ENCODE measurements at regions not wholly inside any gene's neighbourhood (a gene's known extent, or its start where the extent isn't known, plus 50 kb on each side); places are given as distances from the start of the nearest gene placed in this dataset.
"Not testable (repeated sequence)": the region's sequence is repeated elsewhere in the genome, so short reads cannot be mapped to it uniquely, and the experiment has no call there.

DNA sequence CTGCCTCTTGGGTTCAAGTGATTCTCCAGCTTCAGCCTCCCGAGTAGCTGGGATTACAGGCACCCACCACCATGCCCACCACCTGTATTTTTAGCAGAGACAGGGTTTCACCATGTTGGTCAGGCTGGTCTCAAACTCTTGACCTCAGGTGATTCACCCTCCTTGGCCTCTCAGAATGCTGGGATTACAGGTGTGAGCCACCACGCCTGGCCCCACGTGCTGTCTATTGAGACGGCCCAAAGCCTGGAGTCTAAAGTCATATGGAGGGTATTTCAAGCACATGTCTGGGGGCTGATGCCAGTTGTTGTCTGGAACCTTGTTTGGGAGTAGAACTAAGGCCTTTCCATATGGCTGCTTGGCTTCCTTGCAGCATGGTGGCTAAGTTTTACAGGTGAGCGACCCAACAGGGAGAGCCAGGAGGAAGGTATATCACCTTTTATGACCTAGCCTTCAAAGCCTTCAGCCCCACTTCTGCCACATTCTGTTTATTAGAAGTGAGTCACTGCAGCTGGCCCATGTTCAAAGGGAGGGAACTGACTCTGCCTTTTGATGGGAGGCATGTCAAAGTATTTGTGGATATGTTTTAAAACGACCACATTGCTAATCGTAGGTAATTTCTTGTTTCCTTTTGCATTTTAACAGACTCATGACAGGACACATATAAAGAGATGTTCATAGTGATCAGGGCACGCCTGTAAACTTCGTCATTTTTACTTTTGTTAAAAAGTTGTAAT lies 105.3 kb upstream of the GOLGA6L4 start:
- not testable (repeated sequence) for H3K27ac ChIP-seq (ENCODE audit: low read depth, low read length); H3K27me3 ChIP-seq (ENCODE audit: control insufficient read depth, insufficient read depth, low read length); H3K4me3 ChIP-seq (ENCODE audit: low read length); H3K4me1 ChIP-seq (ENCODE audit: control insufficient read depth, insufficient read depth, low read length); H3K9ac ChIP-seq (ENCODE audit: low read length); H3K36me3 ChIP-seq (ENCODE audit: control insufficient read depth, insufficient read depth, low read length)

DNA sequence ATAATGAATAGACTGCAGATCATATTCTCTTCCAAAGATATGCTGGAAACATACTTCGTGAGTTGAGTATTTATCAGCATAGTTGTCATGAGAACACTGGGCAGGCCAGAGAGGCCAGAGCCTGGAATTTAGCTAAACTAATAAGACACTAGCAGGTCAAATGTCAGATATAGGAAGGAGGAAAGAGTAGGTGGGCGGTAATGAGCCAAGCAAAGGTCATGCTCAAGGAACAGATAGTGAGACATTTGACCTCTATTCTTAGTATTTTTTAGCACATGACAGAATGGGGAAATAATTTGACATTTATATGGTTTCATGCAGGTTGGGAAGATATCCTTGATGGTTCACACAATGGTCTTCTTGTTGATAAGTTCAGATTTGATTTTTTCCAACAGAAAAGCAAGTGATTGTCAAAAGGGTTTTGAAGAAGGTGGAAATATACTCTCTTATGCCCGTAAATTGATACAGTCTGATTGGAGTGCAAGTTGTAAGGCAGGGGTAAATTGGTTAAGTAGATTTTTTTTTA lies 99.6 kb upstream of the GOLGA6L4 start:
- H3K27ac ChIP-seq (ENCODE audit: low read depth, low read length); H3K4me3 ChIP-seq (ENCODE audit: low read length); H3K9ac ChIP-seq (ENCODE audit: low read length): not testable (repeated sequence)

DNA sequence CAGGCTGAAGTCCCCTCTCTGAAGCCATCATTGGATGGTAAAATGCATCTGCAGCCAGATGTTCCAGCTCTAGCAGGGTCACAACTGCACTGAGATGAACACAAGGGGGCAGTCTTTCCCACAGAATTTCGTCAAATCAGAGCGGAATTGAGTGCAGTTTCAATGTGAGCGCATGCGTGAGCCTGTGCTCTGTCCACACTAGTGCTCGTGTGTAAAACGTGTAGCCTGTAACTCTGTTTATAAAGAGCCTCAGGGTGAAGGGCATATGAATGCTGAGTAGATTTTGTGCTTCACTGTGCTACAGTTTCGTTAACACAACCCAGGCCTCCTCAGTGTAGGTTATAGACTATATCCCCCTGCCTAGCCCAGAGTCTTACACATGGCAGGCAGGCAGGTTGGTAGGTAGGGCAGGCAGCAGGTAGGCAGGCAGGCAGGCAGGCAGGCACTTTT lies 92.7 kb upstream of the GOLGA6L4 start:
- no peak overlapping the region for H3K27ac ChIP-seq (ENCODE audit: low read depth, low read length)
- H3K9ac ChIP-seq (ENCODE audit: low read length), result no peak overlapping the region
- H3K4me1 ChIP-seq (ENCODE audit: control insufficient read depth, insufficient read depth, low read length), result peaks cover 2% of the 10 kb centered on the region
- H3K36me3 ChIP-seq (ENCODE audit: control insufficient read depth, insufficient read depth, low read length), result no peaks in the 10 kb centered on the region
- no peak overlapping the region for H3K4me3 ChIP-seq (ENCODE audit: low read length)
- no peaks in the 10 kb centered on the region for H3K27me3 ChIP-seq (ENCODE audit: control insufficient read depth, insufficient read depth, low read length)

More for the DNA sequence above, 99.6 kb upstream of the GOLGA6L4 start:
- not testable (repeated sequence) for H3K36me3 ChIP-seq (ENCODE audit: control insufficient read depth, insufficient read depth, low read length); H3K4me1 ChIP-seq (ENCODE audit: control insufficient read depth, insufficient read depth, low read length); H3K27me3 ChIP-seq (ENCODE audit: control insufficient read depth, insufficient read depth, low read length)

DNA sequence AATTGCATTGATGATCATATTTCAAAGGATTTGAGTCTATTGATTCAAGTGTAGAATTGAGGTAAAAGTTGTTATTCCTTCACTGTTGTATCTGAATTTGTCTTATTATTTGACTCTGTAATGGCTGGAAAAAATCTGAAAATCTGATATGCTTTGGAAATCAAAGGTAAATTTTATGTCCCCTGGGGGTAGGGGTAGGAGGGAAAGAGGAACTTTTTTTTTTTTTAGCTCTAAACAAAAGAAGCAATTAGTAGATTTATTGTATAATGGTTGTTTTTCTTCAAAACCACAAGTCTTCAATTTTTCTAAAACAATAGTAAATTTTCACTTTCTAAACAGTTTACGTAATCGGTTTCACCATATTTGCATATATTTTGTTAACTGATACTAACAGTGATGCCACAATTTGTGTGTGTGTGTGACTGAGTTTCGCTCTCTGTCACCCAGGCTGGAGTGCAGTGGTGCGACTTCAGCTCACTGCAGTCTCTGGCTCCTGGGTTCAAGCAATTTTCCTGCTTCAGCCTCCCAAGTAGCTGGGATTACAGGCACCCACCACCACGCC lies 91.7 kb upstream of the GOLGA6L4 start:
- Histone ChIP-seq H3K9ac (ENCODE audit: low read length) (no peak overlapping the region), H3K27me3 (ENCODE audit: control insufficient read depth, insufficient read depth, low read length) (no peaks in the 10 kb centered on the region), H3K4me3 (ENCODE audit: low read length) (no peak overlapping the region), H3K27ac (ENCODE audit: low read depth, low read length) (no peak overlapping the region), H3K4me1 (ENCODE audit: control insufficient read depth, insufficient read depth, low read length) (peaks cover 2% of the 10 kb centered on the region), H3K36me3 (ENCODE audit: control insufficient read depth, insufficient read depth, low read length) (no peaks in the 10 kb centered on the region)

DNA sequence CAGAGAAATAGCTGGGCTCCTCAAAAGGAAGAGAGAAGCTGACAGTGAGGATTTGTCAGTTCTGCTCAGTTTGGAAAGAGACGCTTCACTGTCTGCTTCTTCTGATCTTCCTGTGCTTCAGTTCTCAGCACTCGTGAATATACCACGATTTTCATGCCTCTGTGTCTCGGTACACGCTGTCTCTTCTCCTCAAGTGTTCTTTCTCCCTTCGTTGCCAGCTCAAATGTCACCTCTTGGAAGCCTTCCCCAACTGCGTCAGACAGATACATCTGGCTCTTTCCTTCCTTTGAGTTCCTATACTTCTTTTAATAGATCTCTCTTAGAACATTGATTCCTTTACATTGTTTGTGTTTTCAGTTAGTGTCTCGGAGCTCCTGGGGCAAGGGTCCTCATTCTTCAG lies 90.6 kb upstream of the GOLGA6L4 start:
- not testable (repeated sequence) for H3K4me3 ChIP-seq (ENCODE audit: low read length); H3K9ac ChIP-seq (ENCODE audit: low read length); H3K27me3 ChIP-seq (ENCODE audit: control insufficient read depth, insufficient read depth, low read length); H3K36me3 ChIP-seq (ENCODE audit: control insufficient read depth, insufficient read depth, low read length); H3K4me1 ChIP-seq (ENCODE audit: control insufficient read depth, insufficient read depth, low read length); H3K27ac ChIP-seq (ENCODE audit: low read depth, low read length)

DNA sequence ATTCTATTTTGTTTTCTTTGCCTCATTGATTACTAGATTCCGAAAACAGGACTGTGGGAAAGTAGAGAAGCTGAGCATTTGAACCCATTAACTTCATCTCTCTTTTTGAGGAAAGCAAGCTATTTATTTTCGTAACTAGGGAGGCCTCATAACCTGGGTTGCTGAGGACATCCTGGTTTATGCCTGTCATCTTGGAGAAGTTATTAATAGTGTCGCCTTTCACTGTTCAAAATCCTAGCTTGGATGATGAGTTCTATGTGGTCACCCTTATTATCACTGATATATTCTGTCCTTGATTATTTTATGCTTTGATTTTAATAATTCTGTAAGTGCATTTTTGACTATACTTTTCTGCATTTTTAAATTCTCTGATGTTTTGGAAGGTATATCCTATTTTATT lies 89.3 kb upstream of the GOLGA6L4 start:
- not testable (repeated sequence) for H3K9ac ChIP-seq (ENCODE audit: low read length); H3K27me3 ChIP-seq (ENCODE audit: control insufficient read depth, insufficient read depth, low read length); H3K4me1 ChIP-seq (ENCODE audit: control insufficient read depth, insufficient read depth, low read length); H3K36me3 ChIP-seq (ENCODE audit: control insufficient read depth, insufficient read depth, low read length); H3K27ac ChIP-seq (ENCODE audit: low read depth, low read length); H3K4me3 ChIP-seq (ENCODE audit: low read length)

DNA sequence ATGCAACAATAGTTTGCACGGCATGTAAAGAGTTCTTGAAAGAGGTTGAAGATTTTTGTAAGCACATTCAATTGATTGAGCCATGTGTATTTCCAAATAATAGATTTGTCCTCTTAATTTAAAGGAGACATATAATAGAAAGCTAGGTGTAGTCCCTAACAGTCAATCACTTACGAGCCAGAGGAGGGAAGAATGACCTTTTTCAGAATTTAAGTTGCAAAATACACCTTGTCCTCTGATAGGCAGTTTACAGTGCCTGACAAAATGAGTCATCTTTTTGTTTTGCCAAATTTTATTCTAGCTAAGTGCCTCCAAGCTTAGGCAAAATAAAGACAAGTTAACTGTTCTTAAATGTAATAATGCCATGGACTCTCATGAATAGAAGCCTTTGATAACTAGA lies 88.3 kb upstream of the GOLGA6L4 start:
- H3K27me3 ChIP-seq (ENCODE audit: control insufficient read depth, insufficient read depth, low read length); H3K4me3 ChIP-seq (ENCODE audit: low read length); H3K9ac ChIP-seq (ENCODE audit: low read length); H3K36me3 ChIP-seq (ENCODE audit: control insufficient read depth, insufficient read depth, low read length); H3K27ac ChIP-seq (ENCODE audit: low read depth, low read length); H3K4me1 ChIP-seq (ENCODE audit: control insufficient read depth, insufficient read depth, low read length): not testable (repeated sequence)

DNA sequence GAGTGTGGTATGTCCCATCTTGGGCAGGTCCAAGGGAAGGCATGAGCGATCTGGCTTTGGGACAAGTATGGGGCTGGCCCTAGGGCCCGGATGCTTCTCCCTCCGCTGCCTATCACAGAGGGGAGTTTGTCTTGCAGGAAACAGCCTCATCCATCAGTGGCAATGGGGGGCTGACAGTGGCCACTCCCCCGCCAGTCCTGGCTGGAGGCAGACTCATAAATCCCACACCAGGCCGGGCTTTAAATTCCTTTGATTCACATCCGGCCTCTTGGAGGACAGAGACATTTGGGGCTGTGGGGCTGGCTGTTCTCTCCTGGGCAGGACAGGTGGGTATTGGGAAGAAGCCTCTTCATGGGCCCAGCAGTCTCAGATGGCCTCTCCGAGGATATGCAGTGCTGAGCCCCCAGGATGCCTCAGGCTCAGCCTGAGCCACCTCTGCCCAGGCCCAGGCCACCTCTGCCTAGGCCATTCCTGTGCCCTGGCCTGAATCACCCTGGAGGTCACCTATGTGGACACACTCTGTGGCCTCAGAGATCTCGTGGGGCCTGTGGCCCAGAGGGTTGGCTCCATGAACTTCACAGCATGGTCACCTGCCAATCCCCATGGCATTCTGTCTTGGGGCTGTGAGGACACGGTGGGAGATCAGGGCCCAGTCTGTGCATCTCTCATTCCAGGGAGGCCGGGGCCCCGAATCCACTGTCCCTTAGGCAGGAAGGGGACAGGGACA lies 84.2 kb upstream of the GOLGA6L4 start:
- no peak overlapping the region for H3K4me3 ChIP-seq (ENCODE audit: low read length)
- H3K9ac ChIP-seq (ENCODE audit: low read length), result no peak overlapping the region
- no peak overlapping the region for H3K27ac ChIP-seq (ENCODE audit: low read depth, low read length)
- no peaks in the 10 kb centered on the region for H3K36me3 ChIP-seq (ENCODE audit: control insufficient read depth, insufficient read depth, low read length)
- peaks cover 3% of the 10 kb centered on the region for H3K27me3 ChIP-seq (ENCODE audit: control insufficient read depth, insufficient read depth, low read length)
- H3K4me1 ChIP-seq (ENCODE audit: control insufficient read depth, insufficient read depth, low read length), result no peaks in the 10 kb centered on the region

DNA sequence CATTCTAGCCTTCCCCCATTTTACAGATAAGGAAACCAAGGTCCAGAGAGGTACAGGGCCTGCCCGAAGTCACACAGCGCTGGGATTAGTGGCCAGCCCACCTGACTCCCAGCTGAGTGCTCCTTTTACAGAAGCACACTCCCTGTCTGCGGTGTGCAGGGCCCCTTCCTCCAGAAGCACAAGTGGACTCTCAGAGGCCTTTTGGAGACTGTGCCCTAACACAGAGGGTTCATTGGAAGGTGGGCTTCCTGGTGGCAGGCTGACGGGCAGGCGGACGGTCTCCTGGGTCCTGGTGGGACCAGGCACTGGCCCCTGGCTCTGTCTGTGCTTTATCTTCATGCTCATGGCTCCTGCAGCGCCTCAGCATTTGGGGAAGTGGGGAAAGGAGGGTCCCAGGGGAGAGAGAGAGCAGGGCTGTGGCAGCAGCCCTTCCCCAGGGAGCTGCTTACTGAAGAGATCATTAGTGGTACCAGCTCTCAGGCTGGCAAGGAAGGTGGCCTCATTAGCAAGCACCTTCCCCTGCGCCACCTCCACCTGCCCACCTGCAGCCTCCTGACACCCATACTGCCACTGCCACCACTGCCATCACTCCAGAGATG lies 83.1 kb upstream of the GOLGA6L4 start:
- H3K27me3 ChIP-seq (ENCODE audit: control insufficient read depth, insufficient read depth, low read length); H3K9ac ChIP-seq (ENCODE audit: low read length); H3K4me3 ChIP-seq (ENCODE audit: low read length); H3K4me1 ChIP-seq (ENCODE audit: control insufficient read depth, insufficient read depth, low read length); H3K36me3 ChIP-seq (ENCODE audit: control insufficient read depth, insufficient read depth, low read length); H3K27ac ChIP-seq (ENCODE audit: low read depth, low read length): not testable (repeated sequence)

DNA sequence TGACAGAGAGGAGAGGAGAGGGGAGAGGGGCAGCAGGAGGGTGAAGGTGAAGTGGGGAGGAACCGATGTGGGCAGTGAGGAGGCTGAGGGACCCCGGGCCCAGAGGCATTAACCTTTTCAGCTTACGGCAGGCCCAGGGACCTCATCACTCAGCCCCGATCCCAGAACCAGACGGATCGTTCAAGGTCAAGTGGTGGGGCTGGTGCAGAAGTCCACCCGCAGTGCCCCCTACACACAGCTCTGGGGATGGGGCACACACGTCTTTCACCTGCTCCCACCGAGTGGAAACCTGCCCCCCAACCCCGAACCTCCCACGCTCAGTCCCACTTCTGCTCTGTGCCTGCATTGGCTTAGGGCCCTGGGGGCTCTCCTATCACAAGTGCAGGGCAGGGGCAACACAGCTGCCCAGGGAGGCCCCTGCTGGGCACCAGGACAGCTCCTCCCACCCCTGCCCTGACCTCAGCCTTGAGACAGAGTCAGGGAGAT lies 81.9 kb upstream of the GOLGA6L4 start:
- H3K36me3 ChIP-seq (ENCODE audit: control insufficient read depth, insufficient read depth, low read length); H3K4me3 ChIP-seq (ENCODE audit: low read length); H3K27ac ChIP-seq (ENCODE audit: low read depth, low read length); H3K4me1 ChIP-seq (ENCODE audit: control insufficient read depth, insufficient read depth, low read length); H3K27me3 ChIP-seq (ENCODE audit: control insufficient read depth, insufficient read depth, low read length); H3K9ac ChIP-seq (ENCODE audit: low read length): not testable (repeated sequence)

DNA sequence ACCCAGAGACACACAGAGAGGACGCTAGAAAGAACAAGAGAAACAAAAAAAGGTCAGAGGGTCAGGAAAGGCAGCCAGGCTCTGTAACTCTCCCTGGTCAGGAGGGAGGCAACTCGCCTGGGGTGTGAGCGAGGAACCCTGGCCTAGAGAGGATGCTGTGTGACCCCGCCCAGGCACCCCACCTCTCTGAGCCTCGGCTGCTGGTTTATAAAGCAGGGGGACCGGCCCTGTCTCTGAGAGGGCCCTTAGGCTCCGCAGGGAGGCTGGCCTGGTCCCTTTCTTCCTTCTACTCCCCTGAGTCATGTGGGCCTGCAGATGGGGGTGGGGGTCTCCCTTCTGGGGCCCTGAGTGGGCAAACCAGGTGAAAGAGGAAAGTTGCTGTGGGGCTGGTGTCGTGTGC lies 81.3 kb upstream of the GOLGA6L4 start:
- not testable (repeated sequence) for H3K27ac ChIP-seq (ENCODE audit: low read depth, low read length); H3K27me3 ChIP-seq (ENCODE audit: control insufficient read depth, insufficient read depth, low read length); H3K9ac ChIP-seq (ENCODE audit: low read length); H3K4me1 ChIP-seq (ENCODE audit: control insufficient read depth, insufficient read depth, low read length); H3K36me3 ChIP-seq (ENCODE audit: control insufficient read depth, insufficient read depth, low read length); H3K4me3 ChIP-seq (ENCODE audit: low read length)

DNA sequence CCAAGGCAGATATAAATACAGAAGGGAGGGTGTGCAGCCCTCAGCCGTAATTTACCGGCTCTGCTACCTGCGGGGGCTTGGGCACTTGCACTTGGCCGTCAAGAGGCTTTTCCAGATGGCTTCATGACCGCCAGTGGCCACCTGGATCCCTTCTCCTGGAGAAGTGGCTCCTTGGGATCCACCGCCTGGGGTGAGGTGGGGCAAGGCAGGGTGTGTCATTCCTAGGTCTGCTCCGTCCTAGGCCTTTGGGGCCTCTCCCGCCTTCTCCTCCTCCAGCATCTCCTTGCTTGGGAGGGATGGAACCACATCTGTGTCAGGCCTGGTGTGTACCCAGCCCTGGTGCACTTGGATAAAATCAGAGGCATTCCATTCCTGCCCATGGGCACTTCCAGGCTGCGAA lies 80.8 kb upstream of the GOLGA6L4 start:
- H3K9ac ChIP-seq (ENCODE audit: low read length); H3K4me3 ChIP-seq (ENCODE audit: low read length); H3K4me1 ChIP-seq (ENCODE audit: control insufficient read depth, insufficient read depth, low read length); H3K27ac ChIP-seq (ENCODE audit: low read depth, low read length); H3K27me3 ChIP-seq (ENCODE audit: control insufficient read depth, insufficient read depth, low read length); H3K36me3 ChIP-seq (ENCODE audit: control insufficient read depth, insufficient read depth, low read length): not testable (repeated sequence)
